ENCODE measurements at regions not wholly inside any gene's neighbourhood (a gene's known extent, or its start where the extent isn't known, plus 50 kb on each side); places are given as distances from the start of the nearest gene placed in this dataset.

- DNase-seq (ENCODE audit: low read depth in 3 of 3), result no peak
Measured at GRCh38 chr6:12585497-12585958, 131.0 kb upstream of the PHACTR1 start.

GRCh38 chr6:12586721-12587480 lies 129.7 kb upstream of the PHACTR1 start:
- DNase-seq (ENCODE audit: low read depth in 3 of 3), result no peak

- no peak for DNase-seq (ENCODE audit: low read depth in 3 of 3)
Measured at GRCh38 chr6:12590901-12591300, 125.7 kb upstream of the PHACTR1 start.

- no peak for DNase-seq (ENCODE audit: low read depth in 3 of 3)
Measured at GRCh38 chr6:12592634-12593033, 123.9 kb upstream of the PHACTR1 start.

- no peak for DNase-seq (ENCODE audit: low read depth in 3 of 3)
Measured at GRCh38 chr6:12593771-12594529, 122.6 kb upstream of the PHACTR1 start.

- no peak for DNase-seq (ENCODE audit: low read depth in 3 of 3)
Measured at GRCh38 chr6:12594530-12594893, 122.1 kb upstream of the PHACTR1 start.

GRCh38 chr6:12595161-12595811 lies 121.3 kb upstream of the PHACTR1 start:
- DNase-seq (ENCODE audit: low read depth in 3 of 3), result no peak

- no peak for DNase-seq (ENCODE audit: low read depth in 3 of 3)
Measured at GRCh38 chr6:12596731-12597130, 119.8 kb upstream of the PHACTR1 start.

GRCh38 chr6:12598919-12599318 lies 117.6 kb upstream of the PHACTR1 start:
- no peak for DNase-seq (ENCODE audit: low read depth in 3 of 3)

GRCh38 chr6:12601881-12602280 lies 114.7 kb upstream of the PHACTR1 start:
- no peak for DNase-seq (ENCODE audit: low read depth in 3 of 3)

- no peak for DNase-seq (ENCODE audit: low read depth in 3 of 3)
Measured at GRCh38 chr6:12602342-12602741, 114.2 kb upstream of the PHACTR1 start.

- no peak for DNase-seq (ENCODE audit: low read depth in 3 of 3)
Measured at GRCh38 chr6:12602951-12603672, 113.5 kb upstream of the PHACTR1 start.

- no peak for DNase-seq (ENCODE audit: low read depth in 3 of 3)
Measured at GRCh38 chr6:12603673-12604049, 112.9 kb upstream of the PHACTR1 start.

- no peak for DNase-seq (ENCODE audit: low read depth in 3 of 3)
Measured at GRCh38 chr6:12605888-12606345, 110.7 kb upstream of the PHACTR1 start.

GRCh38 chr6:12606616-12607015 lies 110.0 kb upstream of the PHACTR1 start:
- no peak for DNase-seq (ENCODE audit: low read depth in 3 of 3)

- DNase-seq (ENCODE audit: low read depth in 3 of 3), result no peak
Measured at GRCh38 chr6:12608016-12608860, 108.3 kb upstream of the PHACTR1 start.

GRCh38 chr6:12608874-12609273 lies 107.7 kb upstream of the PHACTR1 start:
- DNase-seq (ENCODE audit: low read depth in 3 of 3), result no peak

GRCh38 chr6:12609751-12610150 lies 106.8 kb upstream of the PHACTR1 start:
- no peak for DNase-seq (ENCODE audit: low read depth in 3 of 3)

- DNase-seq (ENCODE audit: low read depth in 3 of 3), result no peak
Measured at GRCh38 chr6:12610862-12611261, 105.7 kb upstream of the PHACTR1 start.

- DNase-seq (ENCODE audit: low read depth in 3 of 3), result no peak
Measured at GRCh38 chr6:12613811-12614210, 102.8 kb upstream of the PHACTR1 start.

GRCh38 chr6:12614456-12614855 lies 102.1 kb upstream of the PHACTR1 start:
- DNase-seq (ENCODE audit: low read depth in 3 of 3), result no peak
